Transverse colon (tissue), 4 donors: ENCODE measurements at regions not wholly inside any gene's neighbourhood (a gene's known extent, or its start where the extent isn't known, plus 50 kb on each side); places are given as distances from the start of the nearest gene placed in this dataset.
"Not testable (repeated sequence)": the region's sequence is repeated elsewhere in the genome, so short reads cannot be mapped to it uniquely, and the experiment has no call there.

Source experiments
- CTCF ChIP-seq, 5 experiments: fragments of 200-600 bp in 3 of 5; fragments of 450-650 bp in 2 of 5; sonication (generic) in 3 of 5; IDR thresholded peaks; 1 replicate in 2 of 5; 2 replicates in 3 of 5; pipeline ENCODE4 v1.5.1; 2016 to 2017; ENCODE audit warnings: antibody characterized with exemption in 5 of 5, inconsistent platforms in 3 of 5, mild to moderate bottlenecking in 2 of 5, moderate library complexity in 1 of 5
- EP300 ChIP-seq: sonication (generic); formaldehyde crosslinking; IDR thresholded peaks from one replicate; pipeline ENCODE4 v1.6.1; 2017; ENCODE audit warnings: antibody characterized with exemption, low read depth
- POLR2A ChIP-seq: fragments of 450-650 bp; IDR thresholded peaks from one replicate; pipeline ENCODE4 v1.6.1; 2016; ENCODE audit warnings: antibody characterized with exemption, mild to moderate bottlenecking, moderate library complexity
- POLR2AphosphoS5 ChIP-seq, 3 donors: sonication (generic); formaldehyde crosslinking; IDR thresholded peaks; one replicate each; pipeline ENCODE4 v1.6.1; 2016; ENCODE audit warnings: antibody characterized with exemption in 3 of 3

GRCh38 chr1:76699646-76700045, 167.6 kb upstream of the ST6GALNAC5 start:
- not testable (repeated sequence) for TF ChIP-seq POLR2AphosphoS5 (IDR thresholded peaks at IDR 0.05); CTCF (IDR thresholded peaks at IDR 0.05); EP300; POLR2A
